ENCODE measurements at regions not wholly inside any gene's neighbourhood (a gene's known extent, or its start where the extent isn't known, plus 50 kb on each side); places are given as distances from the start of the nearest gene placed in this dataset.

GRCh38 chr12:61919686-61920085 lies 340.5 kb upstream of the USP15 start:
- TF ChIP-seq SMC3 (conservative IDR thresholded peaks at IDR 0.05; ENCODE audit: poor library complexity): no peak
- TF ChIP-seq EZH2 (IDR thresholded peaks at IDR 0.05; ENCODE audit: borderline replicate concordance, insufficient read depth, low read length, poor library complexity, severe bottlenecking): no peak
- TF ChIP-seq TAF1 (IDR thresholded peaks at IDR 0.05; ENCODE audit: low read depth): no peak

Measured in neural cell (in vitro differentiated cells).